ENCODE measurements at regions not wholly inside any gene's neighbourhood (a gene's known extent, or its start where the extent isn't known, plus 50 kb on each side); places are given as distances from the start of the nearest gene placed in this dataset.
"Not testable (repeated sequence)": the region's sequence is repeated elsewhere in the genome, so short reads cannot be mapped to it uniquely, and the experiment has no call there.

- 0% methylated on average over 2 of the region's 2 CpGs for WGBS (ENCODE audit: insufficient coverage, insufficient replicate concordance, low lambda C conversion rate, missing lambda C conversion rate)
- Histone ChIP-seq H3K4me2 (ENCODE audit: control insufficient read depth, insufficient read depth) (no peak overlapping the region), H3K79me2 (ENCODE audit: control insufficient read depth, insufficient read depth, low read length) (no peaks in the 10 kb centered on the region), H3K4me3 (no peak overlapping the region), H3K27me3 (replicated peaks in 1 of 2; ENCODE audit: control insufficient read depth in 2 of 2, insufficient read depth in 2 of 2, low read length in 1 of 2) (no peaks in the 10 kb centered on the region), H4K20me1 (ENCODE audit: control insufficient read depth, insufficient read depth) (no peaks in the 10 kb centered on the region), H3K4me1 (ENCODE audit: control insufficient read depth, insufficient read depth, low read length) (no peaks in the 10 kb centered on the region), H3K36me3 (ENCODE audit: control insufficient read depth in 2 of 2, insufficient read depth in 2 of 2, low read length in 1 of 2) (no peaks in the 10 kb centered on the region), H2AFZ (ENCODE audit: control insufficient read depth, low read depth, low read length) (no peak overlapping the region), H3K9ac (ENCODE audit: control insufficient read depth, insufficient read depth, low read length) (no peak overlapping the region), H3K27ac (ENCODE audit: control insufficient read depth, insufficient read depth) (no peak overlapping the region), H3K9me3 (replicated peaks; ENCODE audit: control insufficient read depth, insufficient read depth, low read length) (no peaks in the 10 kb centered on the region)
- POLR2A ChIA-PET: no interaction called here
- RAD21 ChIA-PET (ENCODE audit: unreplicated experiment): no interaction called here
- TF ChIP-seq SRF (IDR thresholded peaks at IDR 0.05; ENCODE audit: low read depth in 2 of 2, low read length in 2 of 2) (0 out of 4 replicates have a peak, but pooled peaks of 1 of the 2 experiments have one; percentile 10), ATF2 (IDR thresholded peaks at IDR 0.05; ENCODE audit: low read length) (no peak), CTCF (IDR thresholded peaks at IDR 0.05 in 2 of 3, conservative IDR thresholded peaks at IDR 0.05 in 1 of 3; ENCODE audit: control insufficient read depth in 2 of 3, extremely low read depth in 1 of 3, insufficient read depth in 1 of 3, low read depth in 3 of 3, low read length in 3 of 3) (peak in 1 of 3 experiments; percentile 13; a peak in 2 of 6 replicates), SIN3A (IDR thresholded peaks at IDR 0.05; ENCODE audit: low read depth, low read length) (no peak)
- SMC1A ChIA-PET (ENCODE audit: uncharacterized antibody, unreplicated experiment): no interaction called here
- no peak for FAIRE-seq
- CTCF ChIA-PET: no interaction called here
- BruUV-seq (replicated peaks): no TSS peak
- intact Hi-C loops (cut with micrococcal nuclease; ENCODE audit: unreplicated experiment) (no loop called here), in situ Hi-C loops (cut with MboI) (no loop called here)
- DNase-seq (ENCODE audit: low read depth, low spot score): no peak
- ATAC-seq: no peak
Observed at GRCh38 chr2:83967854-83968253, 491.2 kb downstream of the SUCLG1 start.

GRCh38 chr2:83966946-83967345 is 492.1 kb downstream of the SUCLG1 start:
- intact Hi-C loops (cut with micrococcal nuclease; ENCODE audit: unreplicated experiment); RAD21 ChIA-PET (ENCODE audit: unreplicated experiment); H3K27ac ChIP-seq (ENCODE audit: control insufficient read depth, insufficient read depth); H3K9me3 ChIP-seq (replicated peaks; ENCODE audit: control insufficient read depth, insufficient read depth, low read length); H3K9ac ChIP-seq (ENCODE audit: control insufficient read depth, insufficient read depth, low read length); H3K4me1 ChIP-seq (ENCODE audit: control insufficient read depth, insufficient read depth, low read length); H4K20me1 ChIP-seq (ENCODE audit: control insufficient read depth, insufficient read depth); CTCF ChIA-PET; SMC1A ChIA-PET (ENCODE audit: uncharacterized antibody, unreplicated experiment); H3K4me2 ChIP-seq (ENCODE audit: control insufficient read depth, insufficient read depth); FAIRE-seq; ATAC-seq; H3K79me2 ChIP-seq (ENCODE audit: control insufficient read depth, insufficient read depth, low read length); H3K36me3 ChIP-seq (ENCODE audit: control insufficient read depth in 2 of 2, insufficient read depth in 2 of 2, low read length in 1 of 2); DNase-seq (ENCODE audit: low read depth, low spot score); H2AFZ ChIP-seq (ENCODE audit: control insufficient read depth, low read depth, low read length); BruUV-seq (replicated peaks); in situ Hi-C loops (cut with MboI); POLR2A ChIA-PET; H3K4me3 ChIP-seq; H3K27me3 ChIP-seq (replicated peaks in 1 of 2; ENCODE audit: control insufficient read depth in 2 of 2, insufficient read depth in 2 of 2, low read length in 1 of 2): not testable (repeated sequence)
- WGBS (ENCODE audit: insufficient coverage, insufficient replicate concordance, low lambda C conversion rate, missing lambda C conversion rate): 0% methylated on average over 1 of the region's 3 CpGs
